Activated CD8-positive, alpha-beta T cell treated with anti-CD3 and anti-CD28 coated beads, Interleukin-2, amount 10 ng/mL, durations not matched to agents 7 days and 5 days (primary cell): ENCODE measurements at regions not wholly inside any gene's neighbourhood (a gene's known extent, or its start where the extent isn't known, plus 50 kb on each side); places are given as distances from the start of the nearest gene placed in this dataset.

Experiments
- ATAC-seq: fragments of 150-1000 bp; cut with Tn5 transposase; one replicate; pipeline ENCODE4 v1.10.0; 2021; ENCODE audit warnings: moderate library complexity
- CTCF ChIA-PET: fragments of 350-600 bp; sonication (Branson Sonifier 250); formaldehyde crosslinking; loops from one replicate; lab custom pipeline; 2021; ENCODE audit warnings: antibody characterized with exemption; lab: Charles Lee
- POLR2A ChIA-PET: fragments of 350-600 bp; sonication (Branson Sonifier 250); formaldehyde crosslinking; loops from one replicate; lab custom pipeline; 2021; ENCODE audit warnings: antibody characterized with exemption; lab: Charles Lee
- DNase-seq: peaks from one replicate; pipeline ENCODE4 v3.0.0-alpha.2; 2020
- H3K27ac Mint-ChIP-seq: one replicate; pipeline ENCODE4 v1.8.0; 2021; ENCODE audit warnings: mild to moderate bottlenecking, mixed read lengths
- H3K27me3 Mint-ChIP-seq: one replicate; pipeline ENCODE4 v1.8.0; 2021; ENCODE audit warnings: low read depth, mixed read lengths
- H3K36me3 Mint-ChIP-seq: one replicate; pipeline ENCODE4 v1.8.0; 2021; ENCODE audit warnings: low read depth, mixed read lengths
- H3K4me1 Mint-ChIP-seq: one replicate; pipeline ENCODE4 v1.8.0; 2021; ENCODE audit warnings: low read depth, mixed read lengths
- H3K4me3 Mint-ChIP-seq: one replicate; pipeline ENCODE4 v1.8.0; 2021; ENCODE audit warnings: mild to moderate bottlenecking, mixed read lengths
- H3K9me3 Mint-ChIP-seq: one replicate; pipeline ENCODE4 v1.8.0; 2022; ENCODE audit warnings: mixed read lengths; ENCODE audit not compliant: insufficient read depth

- Mint-ChIP-seq H3K9me3 (peaks cover 6% of the 10 kb centered on the region), H3K4me1 (no peaks in the 10 kb centered on the region), H3K27me3 (no peaks in the 10 kb centered on the region), H3K36me3 (no peaks in the 10 kb centered on the region), H3K27ac (no peak overlapping the region), H3K4me3 (no peak overlapping the region)
- DNase-seq = no peak
- CTCF ChIA-PET = no interaction called here
- ATAC-seq = no peak
- POLR2A ChIA-PET = no interaction called here
Observed at GRCh38 chr7:31234836-31235605, 105.5 kb downstream of the NEUROD6 start.

GRCh38 chr7:31228957-31229356 is 111.6 kb downstream of the NEUROD6 start:
- H3K4me1 Mint-ChIP-seq = no peaks in the 10 kb centered on the region

GRCh38 chr7:31214751-31215150 is 125.8 kb downstream of the NEUROD6 start:
- Mint-ChIP-seq H3K4me1 (no peaks in the 10 kb centered on the region), H3K4me3 (no peak overlapping the region), H3K9me3 (no peaks in the 10 kb centered on the region), H3K27me3 (no peaks in the 10 kb centered on the region), H3K36me3 (no peaks in the 10 kb centered on the region), H3K27ac (no peak overlapping the region)
- ChIA-PET POLR2A (no interaction called here), CTCF (no interaction called here)
- DNase-seq (no peak), ATAC-seq (no peak)

More at GRCh38 chr7:31228957-31229356, 111.6 kb downstream of the NEUROD6 start:
- DNase-seq (no peak), ATAC-seq (no peak)
- H3K27ac Mint-ChIP-seq = no peak overlapping the region
- no peaks in the 10 kb centered on the region for H3K36me3 Mint-ChIP-seq
- ChIA-PET POLR2A (no interaction called here), CTCF (no interaction called here)
- no peak overlapping the region for H3K4me3 Mint-ChIP-seq
- peaks cover 7% of the 10 kb centered on the region for H3K9me3 Mint-ChIP-seq
- no peaks in the 10 kb centered on the region for H3K27me3 Mint-ChIP-seq

- Mint-ChIP-seq H3K4me1 (no peaks in the 10 kb centered on the region), H3K27ac (no peak overlapping the region), H3K9me3 (no peaks in the 10 kb centered on the region), H3K4me3 (no peak overlapping the region), H3K36me3 (no peaks in the 10 kb centered on the region), H3K27me3 (no peaks in the 10 kb centered on the region)
- CTCF ChIA-PET = no interaction called here
- ATAC-seq = no peak
- POLR2A ChIA-PET = no interaction called here
- no peak for DNase-seq
Observed at GRCh38 chr7:31211281-31211680, 129.2 kb downstream of the NEUROD6 start.

GRCh38 chr7:31204071-31204470 is 136.5 kb downstream of the NEUROD6 start:
- H3K27ac Mint-ChIP-seq = no peak overlapping the region
- no peaks in the 10 kb centered on the region for H3K36me3 Mint-ChIP-seq
- ChIA-PET CTCF (no interaction called here), POLR2A (no interaction called here)
- H3K9me3 Mint-ChIP-seq = no peaks in the 10 kb centered on the region
- DNase-seq (no peak), ATAC-seq (no peak)
- H3K27me3 Mint-ChIP-seq = no peaks in the 10 kb centered on the region
- H3K4me3 Mint-ChIP-seq = no peak overlapping the region
- no peaks in the 10 kb centered on the region for H3K4me1 Mint-ChIP-seq

GRCh38 chr7:31203551-31203950 is 137.0 kb downstream of the NEUROD6 start:
- H3K4me1 Mint-ChIP-seq = no peaks in the 10 kb centered on the region
- ATAC-seq (no peak), DNase-seq (no peak)
- no peaks in the 10 kb centered on the region for H3K27me3 Mint-ChIP-seq
- H3K36me3 Mint-ChIP-seq = no peaks in the 10 kb centered on the region
- ChIA-PET POLR2A (no interaction called here), CTCF (no interaction called here)
- no peaks in the 10 kb centered on the region for H3K9me3 Mint-ChIP-seq
- no peak overlapping the region for H3K4me3 Mint-ChIP-seq
- no peak overlapping the region for H3K27ac Mint-ChIP-seq

GRCh38 chr7:31202801-31203200 is 137.7 kb downstream of the NEUROD6 start:
- no peak overlapping the region for H3K4me3 Mint-ChIP-seq
- POLR2A ChIA-PET = no interaction called here
- ATAC-seq = no peak

GRCh38 chr7:31192986-31193385 is 140.9 kb downstream of the ADCYAP1R1 start:
- ChIA-PET CTCF (no interaction called here), POLR2A (no interaction called here)
- no peaks in the 10 kb centered on the region for H3K4me1 Mint-ChIP-seq
- H3K27me3 Mint-ChIP-seq = peaks cover 4% of the 10 kb centered on the region
- H3K27ac Mint-ChIP-seq = no peak overlapping the region
- no peaks in the 10 kb centered on the region for H3K9me3 Mint-ChIP-seq
- ATAC-seq (no peak), DNase-seq (peak; percentile 23)
- H3K4me3 Mint-ChIP-seq = no peak overlapping the region
- no peaks in the 10 kb centered on the region for H3K36me3 Mint-ChIP-seq

More at GRCh38 chr7:31202801-31203200, 137.7 kb downstream of the NEUROD6 start:
- H3K9me3 Mint-ChIP-seq = no peaks in the 10 kb centered on the region
- CTCF ChIA-PET = no interaction called here
- no peaks in the 10 kb centered on the region for H3K4me1 Mint-ChIP-seq
- H3K36me3 Mint-ChIP-seq = no peaks in the 10 kb centered on the region
- no peaks in the 10 kb centered on the region for H3K27me3 Mint-ChIP-seq
- no peak overlapping the region for H3K27ac Mint-ChIP-seq
- no peak for DNase-seq

- H3K4me1 Mint-ChIP-seq = no peaks in the 10 kb centered on the region
- ChIA-PET POLR2A (no interaction called here), CTCF (no interaction called here)
- no peak overlapping the region for H3K4me3 Mint-ChIP-seq
- no peaks in the 10 kb centered on the region for H3K9me3 Mint-ChIP-seq
- no peaks in the 10 kb centered on the region for H3K36me3 Mint-ChIP-seq
- DNase-seq (no peak), ATAC-seq (no peak)
- H3K27ac Mint-ChIP-seq = no peak overlapping the region
- peaks cover 4% of the 10 kb centered on the region for H3K27me3 Mint-ChIP-seq
Observed at GRCh38 chr7:31190906-31191305, 138.8 kb downstream of the ADCYAP1R1 start.

- no peak overlapping the region for H3K4me3 Mint-ChIP-seq
- H3K27me3 Mint-ChIP-seq = peaks cover 2% of the 10 kb centered on the region
- ATAC-seq = no peak
- no peaks in the 10 kb centered on the region for H3K9me3 Mint-ChIP-seq
- H3K4me1 Mint-ChIP-seq = no peaks in the 10 kb centered on the region
- ChIA-PET POLR2A (no interaction called here), CTCF (no interaction called here)
- no peak for DNase-seq
- no peak overlapping the region for H3K27ac Mint-ChIP-seq
- no peaks in the 10 kb centered on the region for H3K36me3 Mint-ChIP-seq
Observed at GRCh38 chr7:31186202-31186601, 134.1 kb downstream of the ADCYAP1R1 start.

- Mint-ChIP-seq H3K4me3 (no peak overlapping the region), H3K27ac (no peak overlapping the region), H3K27me3 (peaks cover 2% of the 10 kb centered on the region), H3K36me3 (no peaks in the 10 kb centered on the region), H3K9me3 (no peaks in the 10 kb centered on the region), H3K4me1 (no peaks in the 10 kb centered on the region)
- ChIA-PET POLR2A (no interaction called here), CTCF (no interaction called here)
- ATAC-seq (no peak), DNase-seq (no peak)
Observed at GRCh38 chr7:31175672-31176071, 123.6 kb downstream of the ADCYAP1R1 start.

GRCh38 chr7:31171984-31172383 is 119.9 kb downstream of the ADCYAP1R1 start:
- Mint-ChIP-seq H3K27ac (no peak overlapping the region), H3K36me3 (no peaks in the 10 kb centered on the region), H3K27me3 (no peaks in the 10 kb centered on the region), H3K4me1 (no peaks in the 10 kb centered on the region), H3K4me3 (no peak overlapping the region), H3K9me3 (no peaks in the 10 kb centered on the region)
- ChIA-PET POLR2A (no interaction called here), CTCF (no interaction called here)
- DNase-seq (no peak), ATAC-seq (no peak)
